AG08396 (cell line): ENCODE measurements at regions not wholly inside any gene's neighbourhood (a gene's known extent, or its start where the extent isn't known, plus 50 kb on each side); places are given as distances from the start of the nearest gene placed in this dataset.
"Not testable (repeated sequence)": the region's sequence is repeated elsewhere in the genome, so short reads cannot be mapped to it uniquely, and the experiment has no call there.

Experiments
- DNase-seq: peaks from one replicate; pipeline ENCODE4 v3.0.0; 2012; ENCODE audit warnings: low spot score, mixed read lengths

- no peak for DNase-seq
Observed at GRCh38 chr13:44887515-44887914, 101.8 kb downstream of the NUFIP1 start.

GRCh38 chr13:44884076-44884729 lies 105.1 kb downstream of the NUFIP1 start:
- peak; percentile 64 for DNase-seq

GRCh38 chr13:44879452-44880058 lies 109.7 kb downstream of the NUFIP1 start:
- peak; percentile 28 for DNase-seq

GRCh38 chr13:44876782-44877324 lies 112.4 kb downstream of the NUFIP1 start:
- DNase-seq: no peak

- no peak for DNase-seq
Observed at GRCh38 chr13:44874886-44875630, 114.2 kb downstream of the NUFIP1 start.

GRCh38 chr13:44874176-44874575 lies 115.1 kb downstream of the NUFIP1 start:
- no peak for DNase-seq

- DNase-seq: no peak
Observed at GRCh38 chr13:44873461-44873860, 115.8 kb downstream of the NUFIP1 start.

- no peak for DNase-seq
Observed at GRCh38 chr13:44872751-44873150, 116.5 kb downstream of the NUFIP1 start.

GRCh38 chr13:44870456-44870929 lies 118.8 kb downstream of the NUFIP1 start:
- no peak for DNase-seq

GRCh38 chr13:44869167-44869566 lies 120.1 kb downstream of the NUFIP1 start:
- no peak for DNase-seq

GRCh38 chr13:44868397-44868796 lies 120.9 kb downstream of the NUFIP1 start:
- DNase-seq: no peak

GRCh38 chr13:44867825-44868224 lies 121.4 kb downstream of the NUFIP1 start:
- no peak for DNase-seq

GRCh38 chr13:44866411-44866911 lies 122.8 kb downstream of the NUFIP1 start:
- no peak for DNase-seq

- no peak for DNase-seq
Observed at GRCh38 chr13:44865722-44866410, 123.4 kb downstream of the NUFIP1 start.

- not testable (repeated sequence) for DNase-seq
Observed at GRCh38 chr13:44863641-44864040, 125.6 kb downstream of the NUFIP1 start.

- no peak for DNase-seq
Observed at GRCh38 chr13:44860454-44860853, 128.8 kb downstream of the NUFIP1 start.

- DNase-seq: no peak
Observed at GRCh38 chr13:44857736-44858135, 131.5 kb downstream of the NUFIP1 start.

GRCh38 chr13:44857061-44857460 lies 132.2 kb downstream of the NUFIP1 start:
- DNase-seq: no peak

- no peak for DNase-seq
Observed at GRCh38 chr13:44855860-44856259, 133.4 kb downstream of the NUFIP1 start.

- no peak for DNase-seq
Observed at GRCh38 chr13:44854313-44855060, 134.8 kb downstream of the NUFIP1 start.

GRCh38 chr13:44853641-44854040 lies 135.6 kb downstream of the NUFIP1 start:
- no peak for DNase-seq
